SK-N-SH (cell line): ENCODE measurements at regions not wholly inside any gene's neighbourhood (a gene's known extent, or its start where the extent isn't known, plus 50 kb on each side); places are given as distances from the start of the nearest gene placed in this dataset.

Experiments used
- CTCF ChIA-PET: fragments of 300-600, 350-600 bp; formaldehyde crosslinking; extraction: SDS; loops from one replicate; lab custom pipeline; 2021; lab: Yijun Ruan, JAX
- POLR2A ChIA-PET: fragments of 350-600 bp; sonication (Branson Sonifier 250); formaldehyde crosslinking; extraction: SDS; loops from one replicate; lab custom pipeline; 2020; ENCODE audit warnings: antibody characterized with exemption, inconsistent platforms; lab: Yijun Ruan, JAX
- DNase-seq: peaks from one replicate; pipeline ENCODE4 v3.0.0; 2012
- H2AFZ ChIP-seq: fragments of 200-600 bp; sonication (generic); 2 replicates; pipeline ENCODE4 v1.8.1; 2016; ENCODE audit warnings: antibody characterized with exemption, mild to moderate bottlenecking, low read depth
- H3F3A ChIP-seq: fragments of 200-600 bp; sonication (generic); replicated peaks from 2 replicates; pipeline ENCODE3; 2016; ENCODE audit warnings: antibody characterized with exemption, mild to moderate bottlenecking; ENCODE audit not compliant: insufficient read depth
- H3K27ac ChIP-seq, 2 experiments: fragments of 200-500 bp in 1 of 2; fragments of 200-600 bp in 1 of 2; sonication (Bioruptor generic) in 1 of 2; sonication (generic), shearing (Covaris generic) in 1 of 2; 2 replicates each; pipeline versions ENCODE4 v1.5.1 to v1.6.1; 2014 to 2016; ENCODE audit warnings: low read depth in 2 of 2, inconsistent platforms in 1 of 2, low read length in 1 of 2, mild to moderate bottlenecking in 1 of 2, mixed read lengths in 1 of 2
- H3K27me3 ChIP-seq: fragments of 200-600 bp; sonication (generic), shearing (Covaris generic); 2 replicates; pipeline ENCODE4 v1.6.1; 2016; ENCODE audit warnings: mixed run types; ENCODE audit not compliant: insufficient read depth
- H3K36me3 ChIP-seq, 2 experiments: fragments of 200-500 bp in 1 of 2; fragments of 200-600 bp in 1 of 2; sonication (Bioruptor generic) in 1 of 2; sonication (generic) in 1 of 2; replicated peaks in 1 of 2; 2 replicates each; pipeline versions ENCODE3 to v1.5.1; 2014 to 2016; ENCODE audit warnings: low read length in 1 of 2, mild to moderate bottlenecking in 1 of 2; ENCODE audit not compliant: insufficient read depth in 2 of 2, control insufficient read depth in 1 of 2
- H3K4me1 ChIP-seq, 2 experiments: fragments of 200-500 bp in 1 of 2; fragments of 200-600 bp in 1 of 2; sonication (Bioruptor generic) in 1 of 2; sonication (generic), shearing (Covaris generic) in 1 of 2; 2 replicates each; pipeline versions ENCODE4 v1.5.1 to v1.6.1; 2014 to 2016; ENCODE audit warnings: low read depth in 1 of 2, low read length in 1 of 2, mixed run types in 1 of 2; ENCODE audit not compliant: insufficient read depth in 2 of 2, control insufficient read depth in 1 of 2
- H3K4me2 ChIP-seq: fragments of 200-600 bp; sonication (generic), shearing (Covaris generic); 2 replicates; pipeline ENCODE4 v1.6.1; 2017; ENCODE audit warnings: mixed run types
- H3K4me3 ChIP-seq, 2 experiments: fragments of 200-500 bp in 1 of 2; fragments of 200-600 bp in 1 of 2; sonication (Bioruptor generic) in 1 of 2; sonication (generic), shearing (Covaris generic) in 1 of 2; 2 replicates each; pipeline versions ENCODE4 v1.5.1 to v1.8.1; 2014 to 2016; ENCODE audit warnings: low read depth in 2 of 2, inconsistent platforms in 1 of 2, low read length in 1 of 2, mild to moderate bottlenecking in 1 of 2, mixed read lengths in 1 of 2, moderate library complexity in 1 of 2
- H3K79me2 ChIP-seq: fragments of 200-600 bp; sonication (generic); 2 replicates; pipeline ENCODE4 v1.8.1; 2017; ENCODE audit warnings: mild to moderate bottlenecking; ENCODE audit not compliant: insufficient read depth
- H3K9ac ChIP-seq: fragments of 200-600 bp; sonication (generic); 2 replicates; pipeline ENCODE4 v1.6.1; 2017; ENCODE audit warnings: mixed run types
- H3K9me2 ChIP-seq: fragments of 200-600 bp; sonication (generic); 2 replicates; pipeline ENCODE4 v1.6.1; 2017; ENCODE audit warnings: mixed run types
- H3K9me3 ChIP-seq: fragments of 200-600 bp; sonication (generic); 2 replicates; pipeline ENCODE4 v1.6.1; 2017; ENCODE audit warnings: mixed run types, mild to moderate bottlenecking, moderate library complexity
- H4K20me1 ChIP-seq: fragments of 200-600 bp; sonication (generic); 2 replicates; pipeline ENCODE4 v1.6.1; 2017; ENCODE audit warnings: mild to moderate bottlenecking, mixed run types; ENCODE audit not compliant: insufficient read depth
- CHD2 ChIP-seq: fragments of 150-350 bp; IDR thresholded peaks from 2 replicates; pipeline ENCODE4 v1.6.1; 2018; ENCODE audit warnings: low read length; ENCODE audit not compliant: partially characterized antibody
- ELF1 ChIP-seq: IDR thresholded peaks from 2 replicates; pipeline ENCODE4 v1.4.0; 2012
- EZH2phosphoT487 ChIP-seq: fragments of 200-600 bp; sonication (generic); IDR thresholded peaks from 2 replicates; pipeline ENCODE4 v1.6.1; 2017; ENCODE audit warnings: low read depth, mixed run types, mild to moderate bottlenecking, antibody characterized with exemption, moderate library complexity, borderline replicate concordance
- FOXM1 ChIP-seq: IDR thresholded peaks from 2 replicates; pipeline ENCODE4 v1.4.0; 2012; ENCODE audit warnings: low read depth, mild to moderate bottlenecking
- GABPA ChIP-seq: IDR thresholded peaks from 2 replicates; pipeline ENCODE4 v1.4.0; 2012; ENCODE audit warnings: low read depth, mild to moderate bottlenecking
- GATA2 ChIP-seq: sonication (generic); formaldehyde crosslinking; IDR thresholded peaks from 2 replicates; pipeline ENCODE4 v1.5.0; 2020; ENCODE audit warnings: mild to moderate bottlenecking, missing genetic modification reagents
- JUND ChIP-seq: IDR thresholded peaks from 2 replicates; pipeline ENCODE4 v1.4.0; 2012
- MXI1 ChIP-seq: IDR thresholded peaks from 2 replicates; pipeline ENCODE4 v1.6.1; 2012; ENCODE audit warnings: mild to moderate bottlenecking, low read depth, low read length, improper control_type of control experiment
- NRF1 ChIP-seq: IDR thresholded peaks from 2 replicates; pipeline ENCODE4 v1.6.1; 2012; ENCODE audit warnings: low read depth, mild to moderate bottlenecking, low read length
- POLR2AphosphoS5 ChIP-seq: IDR thresholded peaks from 2 replicates; pipeline ENCODE4 v1.6.1; 2012; ENCODE audit warnings: low read depth, low read length
- RAD21 ChIP-seq: IDR thresholded peaks from 2 replicates; pipeline ENCODE4 v1.6.1; 2012; ENCODE audit warnings: mild to moderate bottlenecking, low read length
- RFX5 ChIP-seq: IDR thresholded peaks from 2 replicates; pipeline ENCODE4 v1.6.1; 2012; ENCODE audit warnings: mild to moderate bottlenecking, improper control_type of control experiment, low read length
- RXRA ChIP-seq: IDR thresholded peaks from 2 replicates; pipeline ENCODE4 v1.4.0; 2012; ENCODE audit warnings: low read depth, mild to moderate bottlenecking, borderline replicate concordance
- SIN3A ChIP-seq: IDR thresholded peaks from 2 replicates; pipeline ENCODE4 v1.6.1; 2012; ENCODE audit warnings: low read depth, mild to moderate bottlenecking, low read length, moderate library complexity, borderline replicate concordance
- SMC3 ChIP-seq: IDR thresholded peaks from 2 replicates; pipeline ENCODE4 v1.6.1; 2012; ENCODE audit warnings: low read depth, low read length, improper control_type of control experiment
- TAF1 ChIP-seq: IDR thresholded peaks from 2 replicates; pipeline ENCODE4 v1.6.1; 2012; ENCODE audit warnings: low read depth, mild to moderate bottlenecking, low read length, moderate library complexity, borderline replicate concordance
- YY1 ChIP-seq: IDR thresholded peaks from 2 replicates; pipeline ENCODE4 v1.4.0; 2012; ENCODE audit warnings: low read depth, mild to moderate bottlenecking
- WGBS: methylation state at CpG from one replicate; pipeline ENCODE4 v1.1.6; 2017; ENCODE audit warnings: low lambda C conversion rate; 5-methylcytosine and 5-hydroxymethylcytosine counted together
- TF ChIP-seq, protein P1 (sequence below): fragments of 150-350 bp; IDR thresholded peaks from 2 replicates; pipeline ENCODE4 v1.6.1; 2016; ENCODE audit warnings: mild to moderate bottlenecking, low read depth, low read length
- TF ChIP-seq, protein P2 (sequence below): IDR thresholded peaks from 2 replicates; pipeline ENCODE4 v1.4.0; 2012; ENCODE audit warnings: low read depth, borderline replicate concordance
- TF ChIP-seq, protein P3 (sequence below): IDR thresholded peaks from 2 replicates; pipeline ENCODE4 v1.4.0; 2012; ENCODE audit warnings: low read depth
- TF ChIP-seq, protein P4 (sequence below): IDR thresholded peaks from 2 replicates; pipeline ENCODE4 v1.6.1; 2012; ENCODE audit warnings: mild to moderate bottlenecking, low read depth, low read length, moderate library complexity

DNA sequence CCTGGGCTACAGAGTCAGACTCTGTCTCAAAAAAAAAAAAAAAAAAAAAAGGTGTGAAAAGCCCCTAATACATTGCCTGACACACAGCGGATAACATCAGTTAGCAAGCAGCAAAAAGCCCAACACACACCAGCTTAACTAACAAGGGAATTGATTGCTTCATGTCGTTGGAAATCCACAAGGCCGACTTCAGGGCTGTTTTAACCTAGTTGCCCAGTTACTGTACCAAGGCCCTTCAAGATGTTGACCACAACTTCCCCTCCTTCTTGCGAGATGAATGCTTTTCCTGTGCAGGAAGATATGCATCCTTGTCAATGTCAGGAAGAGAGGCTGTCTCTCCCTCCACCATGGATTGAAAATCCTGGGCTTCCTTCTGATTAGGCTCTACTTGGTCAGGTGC lies 202.9 kb downstream of the MIB1 start:
- H3K79me2 ChIP-seq: no peaks in the 10 kb centered on the region
- H3F3A ChIP-seq: no peaks in the 10 kb centered on the region
- H3K9me3 ChIP-seq: no peaks in the 10 kb centered on the region
- TF ChIP-seq TAF1: no peak
- no peak for TF ChIP-seq RFX5
- TF ChIP-seq NRF1: no peak
- TF ChIP-seq EZH2phosphoT487: no peak
- TF ChIP-seq RXRA: no peak
- TF ChIP-seq FOXM1: no peak
- TF ChIP-seq MXI1: no peak
- TF ChIP-seq, protein P1, sequence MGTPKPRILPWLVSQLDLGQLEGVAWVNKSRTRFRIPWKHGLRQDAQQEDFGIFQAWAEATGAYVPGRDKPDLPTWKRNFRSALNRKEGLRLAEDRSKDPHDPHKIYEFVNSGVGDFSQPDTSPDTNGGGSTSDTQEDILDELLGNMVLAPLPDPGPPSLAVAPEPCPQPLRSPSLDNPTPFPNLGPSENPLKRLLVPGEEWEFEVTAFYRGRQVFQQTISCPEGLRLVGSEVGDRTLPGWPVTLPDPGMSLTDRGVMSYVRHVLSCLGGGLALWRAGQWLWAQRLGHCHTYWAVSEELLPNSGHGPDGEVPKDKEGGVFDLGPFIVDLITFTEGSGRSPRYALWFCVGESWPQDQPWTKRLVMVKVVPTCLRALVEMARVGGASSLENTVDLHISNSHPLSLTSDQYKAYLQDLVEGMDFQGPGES: no peak
- TF ChIP-seq YY1: no peak
- no peak for TF ChIP-seq POLR2AphosphoS5
- TF ChIP-seq GATA2: no peak
- no peak for TF ChIP-seq SMC3
- TF ChIP-seq, all 33 proteins: peak for 0
- WGBS: 14% methylated on average over 4 of the region's 4 CpGs
- Histone ChIP-seq H3K27ac (no peak overlapping the region), H3K27me3 (peaks cover 32% of the 10 kb centered on the region; the same call in 1 of the 2 replicates), H3K4me2 (no peak overlapping the region), H3K4me3 (no peak overlapping the region), H3K9me2 (no peaks in the 10 kb centered on the region), H3K36me3 (no peaks in the 10 kb centered on the region), H2AFZ (no peak overlapping the region), H3K4me1 (no peaks in the 10 kb centered on the region), H3K9ac (no peak overlapping the region), H4K20me1 (no peaks in the 10 kb centered on the region)
- ChIA-PET POLR2A (no interaction called here), CTCF (interaction anchor here (1.2 kb wide), 1 partner anchor 748 kb away, joined by 3 read pairs; no protein-coding TSS in a partner anchor)
- DNase-seq: no peak

DNA sequence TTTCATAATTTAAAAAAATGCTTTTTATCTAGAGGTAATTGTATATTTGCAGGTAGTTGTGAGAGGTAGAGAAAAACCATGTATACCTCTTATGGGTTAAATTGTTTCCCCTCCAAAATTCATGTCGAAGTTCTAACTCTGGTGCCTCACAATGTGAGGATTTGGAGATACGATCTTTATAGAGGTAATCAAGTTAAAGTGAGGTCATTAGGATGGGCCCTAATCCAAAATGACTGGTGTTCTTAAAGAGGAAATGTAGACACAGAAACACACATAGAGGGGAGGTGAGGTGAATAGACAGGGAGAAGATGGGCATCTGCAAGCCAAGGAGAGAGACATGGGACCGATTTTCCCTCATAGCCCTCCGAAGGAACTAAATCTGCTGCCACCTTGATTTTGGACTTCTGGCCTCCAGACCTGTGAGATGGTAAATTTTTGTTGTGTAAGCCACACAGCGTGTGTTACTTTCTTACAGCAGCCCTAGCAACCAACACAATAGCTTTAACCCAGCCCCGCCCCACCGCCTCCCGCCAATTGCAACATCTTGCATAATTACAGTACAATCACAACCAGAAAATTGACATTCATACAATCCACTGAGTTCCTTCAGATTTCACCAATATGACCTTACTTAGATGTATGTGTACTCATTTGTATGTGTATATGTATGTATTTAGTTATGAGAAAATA lies 208.9 kb downstream of the MIB1 start:
- Histone ChIP-seq H3K4me2 (no peak overlapping the region), H3K9me3 (no peaks in the 10 kb centered on the region), H3K79me2 (no peaks in the 10 kb centered on the region), H3K4me3 (no peak overlapping the region), H3K9me2 (no peaks in the 10 kb centered on the region), H2AFZ (no peak overlapping the region), H3K4me1 (no peaks in the 10 kb centered on the region), H3K36me3 (no peaks in the 10 kb centered on the region), H3K27ac (no peak overlapping the region), H3K9ac (no peak overlapping the region), H4K20me1 (no peaks in the 10 kb centered on the region), H3K27me3 (peaks cover 33% of the 10 kb centered on the region; the same call in 1 of the 2 replicates), H3F3A (no peaks in the 10 kb centered on the region)
- 31% methylated on average over 8 of the region's 8 CpGs for WGBS
- POLR2A ChIA-PET: no interaction called here
- DNase-seq: no peak
- CTCF ChIA-PET: no interaction called here
- TF ChIP-seq GABPA: no peak
- no peak for TF ChIP-seq NRF1
- TF ChIP-seq SIN3A: no peak
- TF ChIP-seq JUND: no peak
- TF ChIP-seq ELF1: no peak
- TF ChIP-seq TAF1: no peak
- TF ChIP-seq FOXM1: no peak
- TF ChIP-seq, protein P2, sequence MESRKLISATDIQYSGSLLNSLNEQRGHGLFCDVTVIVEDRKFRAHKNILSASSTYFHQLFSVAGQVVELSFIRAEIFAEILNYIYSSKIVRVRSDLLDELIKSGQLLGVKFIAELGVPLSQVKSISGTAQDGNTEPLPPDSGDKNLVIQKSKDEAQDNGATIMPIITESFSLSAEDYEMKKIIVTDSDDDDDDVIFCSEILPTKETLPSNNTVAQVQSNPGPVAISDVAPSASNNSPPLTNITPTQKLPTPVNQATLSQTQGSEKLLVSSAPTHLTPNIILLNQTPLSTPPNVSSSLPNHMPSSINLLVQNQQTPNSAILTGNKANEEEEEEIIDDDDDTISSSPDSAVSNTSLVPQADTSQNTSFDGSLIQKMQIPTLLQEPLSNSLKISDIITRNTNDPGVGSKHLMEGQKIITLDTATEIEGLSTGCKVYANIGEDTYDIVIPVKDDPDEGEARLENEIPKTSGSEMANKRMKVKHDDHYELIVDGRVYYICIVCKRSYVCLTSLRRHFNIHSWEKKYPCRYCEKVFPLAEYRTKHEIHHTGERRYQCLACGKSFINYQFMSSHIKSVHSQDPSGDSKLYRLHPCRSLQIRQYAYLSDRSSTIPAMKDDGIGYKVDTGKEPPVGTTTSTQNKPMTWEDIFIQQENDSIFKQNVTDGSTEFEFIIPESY: no peak
- TF ChIP-seq, protein P3, sequence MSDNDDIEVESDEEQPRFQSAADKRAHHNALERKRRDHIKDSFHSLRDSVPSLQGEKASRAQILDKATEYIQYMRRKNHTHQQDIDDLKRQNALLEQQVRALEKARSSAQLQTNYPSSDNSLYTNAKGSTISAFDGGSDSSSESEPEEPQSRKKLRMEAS: no peak
- no peak for TF ChIP-seq CHD2
- no peak for TF ChIP-seq POLR2AphosphoS5
- TF ChIP-seq, protein P4, sequence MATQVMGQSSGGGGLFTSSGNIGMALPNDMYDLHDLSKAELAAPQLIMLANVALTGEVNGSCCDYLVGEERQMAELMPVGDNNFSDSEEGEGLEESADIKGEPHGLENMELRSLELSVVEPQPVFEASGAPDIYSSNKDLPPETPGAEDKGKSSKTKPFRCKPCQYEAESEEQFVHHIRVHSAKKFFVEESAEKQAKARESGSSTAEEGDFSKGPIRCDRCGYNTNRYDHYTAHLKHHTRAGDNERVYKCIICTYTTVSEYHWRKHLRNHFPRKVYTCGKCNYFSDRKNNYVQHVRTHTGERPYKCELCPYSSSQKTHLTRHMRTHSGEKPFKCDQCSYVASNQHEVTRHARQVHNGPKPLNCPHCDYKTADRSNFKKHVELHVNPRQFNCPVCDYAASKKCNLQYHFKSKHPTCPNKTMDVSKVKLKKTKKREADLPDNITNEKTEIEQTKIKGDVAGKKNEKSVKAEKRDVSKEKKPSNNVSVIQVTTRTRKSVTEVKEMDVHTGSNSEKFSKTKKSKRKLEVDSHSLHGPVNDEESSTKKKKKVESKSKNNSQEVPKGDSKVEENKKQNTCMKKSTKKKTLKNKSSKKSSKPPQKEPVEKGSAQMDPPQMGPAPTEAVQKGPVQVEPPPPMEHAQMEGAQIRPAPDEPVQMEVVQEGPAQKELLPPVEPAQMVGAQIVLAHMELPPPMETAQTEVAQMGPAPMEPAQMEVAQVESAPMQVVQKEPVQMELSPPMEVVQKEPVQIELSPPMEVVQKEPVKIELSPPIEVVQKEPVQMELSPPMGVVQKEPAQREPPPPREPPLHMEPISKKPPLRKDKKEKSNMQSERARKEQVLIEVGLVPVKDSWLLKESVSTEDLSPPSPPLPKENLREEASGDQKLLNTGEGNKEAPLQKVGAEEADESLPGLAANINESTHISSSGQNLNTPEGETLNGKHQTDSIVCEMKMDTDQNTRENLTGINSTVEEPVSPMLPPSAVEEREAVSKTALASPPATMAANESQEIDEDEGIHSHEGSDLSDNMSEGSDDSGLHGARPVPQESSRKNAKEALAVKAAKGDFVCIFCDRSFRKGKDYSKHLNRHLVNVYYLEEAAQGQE: no peak
- no peak for TF ChIP-seq RAD21
